Caco-2 (cell line): ENCODE measurements at regions not wholly inside any gene's neighbourhood (a gene's known extent, or its start where the extent isn't known, plus 50 kb on each side); places are given as distances from the start of the nearest gene placed in this dataset.

ENCODE experiments used
- BruUV-seq: library from RNA; stranded (reverse); fragments of 400-500 nt; replicated peaks from 2 replicates; lab custom pipeline; 2021; lab: Mats Ljungman, UMichigan
- CTCF ChIA-PET: fragments of 300-600 bp; sonication (Branson Sonifier 250); formaldehyde crosslinking; loops from one replicate; lab custom pipeline; 2022; ENCODE audit warnings: antibody characterized with exemption; lab: Charles Lee
- POLR2A ChIA-PET: fragments of 300-600 bp; sonication (Branson Sonifier 250); formaldehyde crosslinking; loops from one replicate; lab custom pipeline; 2022; ENCODE audit warnings: antibody characterized with exemption; lab: Charles Lee
- DNase-seq, 2 experiments: peaks; one replicate each; pipeline versions ENCODE4 v3.0.0 to v3.0.0-alpha.2; 2020 to 2022
- H3K27me3 ChIP-seq: replicated peaks from 2 replicates; pipeline ENCODE4 v1.6.0; 2011; ENCODE audit warnings: low read length; ENCODE audit not compliant: control insufficient read depth, insufficient read depth
- H3K36me3 ChIP-seq: 2 replicates; pipeline ENCODE4 v1.5.1; 2011; ENCODE audit warnings: low read length; ENCODE audit not compliant: control insufficient read depth, insufficient read depth
- H3K4me1 ChIP-seq: fragments of 250-450 bp; sonication (Bioruptor Pico); 2 replicates; pipeline ENCODE4 v1.5.1; 2020; ENCODE audit warnings: mild to moderate bottlenecking
- H3K4me3 ChIP-seq: 2 replicates; pipeline ENCODE4 v1.5.1; 2011; ENCODE audit warnings: low read depth, mild to moderate bottlenecking, control low read depth, low read length
- H3K9me3 ChIP-seq: fragments of 250-450 bp; sonication (Bioruptor Pico); 2 replicates; pipeline ENCODE4 v1.5.1; 2020; ENCODE audit warnings: mild to moderate bottlenecking, moderate library complexity
- H3K27ac Mint-ChIP-seq: one replicate; pipeline ENCODE4 v1.8.0; 2022; ENCODE audit warnings: mixed read lengths; ENCODE audit not compliant: unreplicated experiment
- H3K27me3 Mint-ChIP-seq: one replicate; pipeline ENCODE4 v1.8.0; 2022; ENCODE audit warnings: mixed read lengths; ENCODE audit not compliant: insufficient read depth, unreplicated experiment
- H3K36me3 Mint-ChIP-seq: one replicate; pipeline ENCODE4 v1.8.0; 2022; ENCODE audit warnings: mild to moderate bottlenecking, mixed read lengths; ENCODE audit not compliant: insufficient read depth, unreplicated experiment
- H3K4me1 Mint-ChIP-seq: one replicate; pipeline ENCODE4 v1.8.0; 2022; ENCODE audit warnings: low read depth, mixed read lengths; ENCODE audit not compliant: unreplicated experiment
- H3K4me3 Mint-ChIP-seq: one replicate; pipeline ENCODE4 v1.8.0; 2022; ENCODE audit warnings: mild to moderate bottlenecking, moderate library complexity, mixed read lengths; ENCODE audit not compliant: unreplicated experiment
- H3K9me3 Mint-ChIP-seq: one replicate; pipeline ENCODE4 v1.8.0; 2022; ENCODE audit warnings: mixed read lengths; ENCODE audit not compliant: unreplicated experiment
- CTCF ChIP-seq, 2 experiments: fragments of 200-600 bp in 1 of 2; IDR thresholded peaks; 1 replicate in 1 of 2; 2 replicates in 1 of 2; pipeline versions ENCODE4 v1.5.1 to v1.8.0; 2011 to 2022; ENCODE audit warnings: antibody characterized with exemption in 1 of 2, control low read depth in 1 of 2, inconsistent platforms in 1 of 2, low read depth in 1 of 2, low read length in 1 of 2, mild to moderate bottlenecking in 1 of 2, moderate library complexity in 1 of 2; ENCODE audit not compliant: insufficient read depth in 1 of 2, severe bottlenecking in 1 of 2, unreplicated experiment in 1 of 2
- intact Hi-C: fragments of 100-400 bp; cut with micrococcal nuclease; formaldehyde crosslinking; loops from one replicate; pipeline ENCODE4 v1.10.0; 2022; ENCODE audit not compliant: unreplicated experiment

- Histone ChIP-seq H3K9me3 (no peaks in the 10 kb centered on the region), H3K27me3 (no peaks in the 10 kb centered on the region), H3K4me1 (no peaks in the 10 kb centered on the region), H3K36me3 (no peaks in the 10 kb centered on the region), H3K4me3 (no peak overlapping the region)
- no peaks in the 10 kb centered on the region for H3K36me3 Mint-ChIP-seq
- H3K27me3 Mint-ChIP-seq = peaks cover 3% of the 10 kb centered on the region
- BruUV-seq = no TSS peak
- H3K4me1 Mint-ChIP-seq = no peaks in the 10 kb centered on the region
- intact Hi-C loops = no loop called here
- H3K4me3 Mint-ChIP-seq = no peak overlapping the region
- TF ChIP-seq CTCF (IDR thresholded peaks at IDR 0.05; ENCODE audit: insufficient read depth in 1 of 2, low read depth in 1 of 2, low read length in 1 of 2, severe bottlenecking in 1 of 2, unreplicated experiment in 1 of 2) = no peak
- H3K9me3 Mint-ChIP-seq = no peaks in the 10 kb centered on the region
- CTCF ChIA-PET = no interaction called here
- POLR2A ChIA-PET = no interaction called here
- no peak overlapping the region for H3K27ac Mint-ChIP-seq
- DNase-seq = no peak
Observed at GRCh38 chr2:51404226-51404625, 372.3 kb upstream of the NRXN1 start.

GRCh38 chr2:51401546-51401945 is 369.6 kb upstream of the NRXN1 start:
- no peak overlapping the region for H3K4me3 ChIP-seq
- H3K4me1 ChIP-seq = no peaks in the 10 kb centered on the region
- H3K9me3 ChIP-seq = no peaks in the 10 kb centered on the region
- TF ChIP-seq CTCF (IDR thresholded peaks at IDR 0.05; ENCODE audit: insufficient read depth in 1 of 2, low read depth in 1 of 2, low read length in 1 of 2, severe bottlenecking in 1 of 2, unreplicated experiment in 1 of 2) = no peak
- Mint-ChIP-seq H3K4me3 (no peak overlapping the region), H3K27me3 (peaks cover 3% of the 10 kb centered on the region), H3K9me3 (no peaks in the 10 kb centered on the region), H3K36me3 (no peaks in the 10 kb centered on the region), H3K27ac (no peak overlapping the region), H3K4me1 (no peaks in the 10 kb centered on the region)
- no peaks in the 10 kb centered on the region for H3K27me3 ChIP-seq
- ChIA-PET CTCF (no interaction called here), POLR2A (no interaction called here)
- BruUV-seq = no TSS peak
- intact Hi-C loops = no loop called here
- H3K36me3 ChIP-seq = no peaks in the 10 kb centered on the region
- no peak for DNase-seq

GRCh38 chr2:51387235-51387634 is 355.3 kb upstream of the NRXN1 start:
- POLR2A ChIA-PET = no interaction called here
- no peaks in the 10 kb centered on the region for H3K27me3 ChIP-seq
- CTCF ChIA-PET = no interaction called here
- H3K4me3 ChIP-seq = no peak overlapping the region
- H3K9me3 ChIP-seq = no peaks in the 10 kb centered on the region
- no peaks in the 10 kb centered on the region for H3K4me1 ChIP-seq
- Mint-ChIP-seq H3K4me1 (no peaks in the 10 kb centered on the region), H3K4me3 (no peak overlapping the region), H3K36me3 (no peaks in the 10 kb centered on the region), H3K9me3 (no peaks in the 10 kb centered on the region), H3K27me3 (no peaks in the 10 kb centered on the region), H3K27ac (no peak overlapping the region)
- no TSS peak for BruUV-seq
- no peaks in the 10 kb centered on the region for H3K36me3 ChIP-seq
- TF ChIP-seq CTCF (IDR thresholded peaks at IDR 0.05; ENCODE audit: insufficient read depth in 1 of 2, low read depth in 1 of 2, low read length in 1 of 2, severe bottlenecking in 1 of 2, unreplicated experiment in 1 of 2) = no peak
- DNase-seq = no peak
- intact Hi-C loops = no loop called here
